Ascending aorta (tissue), 2 donors: ENCODE measurements at regions not wholly inside any gene's neighbourhood (a gene's known extent, or its start where the extent isn't known, plus 50 kb on each side); places are given as distances from the start of the nearest gene placed in this dataset.

Source experiments
- DNase-seq, 2 donors: peaks; one replicate each; pipeline ENCODE4 v3.0.0-alpha.2; 2019; ENCODE audit warnings: low spot score in 2 of 2
- H3K27ac ChIP-seq, 2 donors: fragments of 200-600 bp; sonication (generic); one replicate each; pipeline ENCODE4 v1.5.1; 2016 to 2017; ENCODE audit warnings: mild to moderate bottlenecking in 1 of 2
- H3K27me3 ChIP-seq: fragments of 200-600 bp; sonication (generic); one replicate; pipeline ENCODE4 v1.5.1; 2017
- H3K36me3 ChIP-seq, 2 donors: fragments of 200-600 bp; sonication (generic); one replicate each; pipeline ENCODE4 v1.5.1; 2016
- H3K4me1 ChIP-seq, 2 donors: fragments of 200-600 bp; sonication (generic); one replicate each; pipeline ENCODE4 v1.5.1; 2016 to 2017; ENCODE audit warnings: mild to moderate bottlenecking in 1 of 2
- H3K4me3 ChIP-seq, 2 donors: fragments of 200-600 bp; sonication (generic); one replicate each; pipeline ENCODE4 v1.5.1; 2016 to 2017; ENCODE audit warnings: mild to moderate bottlenecking in 1 of 2
- H3K9me3 ChIP-seq, 2 donors: fragments of 200-600 bp; sonication (generic); one replicate each; pipeline ENCODE4 v1.5.1; 2016
- intact Hi-C: fragments of 100-400 bp; cut with DNase I; formaldehyde crosslinking; loops from one replicate; pipeline ENCODE4 v1.15.1; 2023
- TF ChIP-seq, protein P1 (sequence below), 3 experiments: fragments of 200-600 bp in 2 of 3; fragments of 450-650 bp in 1 of 3; sonication (generic) in 2 of 3; IDR thresholded peaks; one replicate each; pipeline ENCODE4 v1.5.1; 2016 to 2019; ENCODE audit warnings: antibody characterized with exemption in 3 of 3, mild to moderate bottlenecking in 1 of 3, moderate library complexity in 1 of 3

DNA sequence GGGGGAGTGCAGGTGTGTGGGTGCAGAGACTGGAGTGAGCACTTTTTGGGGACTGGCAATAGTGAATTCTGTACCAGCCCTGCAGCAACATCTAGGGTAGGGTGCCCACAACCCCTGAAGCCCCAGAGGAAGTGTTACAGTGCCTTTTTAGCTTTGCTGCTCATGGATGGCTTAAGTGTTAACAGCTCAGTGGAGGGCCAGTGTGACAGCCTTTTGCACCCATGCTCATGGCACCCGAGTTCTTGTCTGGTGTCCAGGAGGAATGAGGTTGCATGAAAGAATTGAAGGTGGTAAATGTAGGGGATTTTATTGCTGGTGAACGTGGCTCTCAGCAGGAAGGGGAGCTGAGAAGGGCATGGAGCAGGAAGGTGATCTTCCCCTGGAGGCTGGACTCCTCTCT, 107.3 kb downstream of the MRPL36 start:
- no peaks in the 10 kb centered on the region for H3K9me3 ChIP-seq
- no peaks in the 10 kb centered on the region for H3K4me1 ChIP-seq
- intact Hi-C loops, result no loop called here
- TF ChIP-seq, protein P1, sequence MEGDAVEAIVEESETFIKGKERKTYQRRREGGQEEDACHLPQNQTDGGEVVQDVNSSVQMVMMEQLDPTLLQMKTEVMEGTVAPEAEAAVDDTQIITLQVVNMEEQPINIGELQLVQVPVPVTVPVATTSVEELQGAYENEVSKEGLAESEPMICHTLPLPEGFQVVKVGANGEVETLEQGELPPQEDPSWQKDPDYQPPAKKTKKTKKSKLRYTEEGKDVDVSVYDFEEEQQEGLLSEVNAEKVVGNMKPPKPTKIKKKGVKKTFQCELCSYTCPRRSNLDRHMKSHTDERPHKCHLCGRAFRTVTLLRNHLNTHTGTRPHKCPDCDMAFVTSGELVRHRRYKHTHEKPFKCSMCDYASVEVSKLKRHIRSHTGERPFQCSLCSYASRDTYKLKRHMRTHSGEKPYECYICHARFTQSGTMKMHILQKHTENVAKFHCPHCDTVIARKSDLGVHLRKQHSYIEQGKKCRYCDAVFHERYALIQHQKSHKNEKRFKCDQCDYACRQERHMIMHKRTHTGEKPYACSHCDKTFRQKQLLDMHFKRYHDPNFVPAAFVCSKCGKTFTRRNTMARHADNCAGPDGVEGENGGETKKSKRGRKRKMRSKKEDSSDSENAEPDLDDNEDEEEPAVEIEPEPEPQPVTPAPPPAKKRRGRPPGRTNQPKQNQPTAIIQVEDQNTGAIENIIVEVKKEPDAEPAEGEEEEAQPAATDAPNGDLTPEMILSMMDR (IDR thresholded peaks at IDR 0.05), result no peak
- no peaks in the 10 kb centered on the region for H3K27me3 ChIP-seq
- no peak for DNase-seq
- H3K4me3 ChIP-seq, result no peak overlapping the region
- no peak overlapping the region for H3K27ac ChIP-seq
- no peaks in the 10 kb centered on the region for H3K36me3 ChIP-seq

DNA sequence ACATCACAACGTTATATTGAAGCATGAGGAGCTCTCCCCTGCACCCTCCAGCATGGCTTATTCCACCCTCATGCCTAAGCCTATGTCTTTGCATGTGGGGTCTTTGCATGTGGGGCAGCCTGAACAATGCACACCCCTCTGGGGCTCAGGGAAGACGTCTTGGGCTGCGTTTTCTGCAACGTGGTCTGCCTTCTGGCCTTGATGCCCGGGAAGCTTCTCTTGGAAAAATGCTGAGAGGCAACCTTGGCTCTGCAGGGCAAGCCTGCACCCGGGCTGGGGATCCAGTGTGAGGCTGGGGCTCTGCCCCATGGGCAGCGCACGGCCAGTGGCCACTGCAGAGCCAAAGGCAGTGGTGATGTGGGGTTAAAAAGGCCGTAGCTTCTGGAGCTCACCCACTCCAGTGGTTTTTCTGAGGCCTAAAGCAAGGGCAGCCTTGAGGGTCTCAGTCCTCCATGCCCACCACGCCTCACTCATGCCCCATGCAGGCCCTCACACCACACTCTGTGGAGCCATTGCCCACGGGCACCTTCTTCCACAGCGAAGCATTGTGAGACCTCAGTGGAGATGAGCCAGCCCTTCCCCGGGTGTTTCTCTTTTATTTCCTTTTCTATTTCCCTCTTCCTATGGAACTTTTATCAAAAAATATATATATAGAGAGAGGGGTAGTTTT, 112.2 kb downstream of the MRPL36 start:
- Histone ChIP-seq H3K27me3 (no peaks in the 10 kb centered on the region), H3K4me1 (no peaks in the 10 kb centered on the region), H3K36me3 (no peaks in the 10 kb centered on the region), H3K4me3 (no peak overlapping the region), H3K9me3 (no peaks in the 10 kb centered on the region), H3K27ac (no peak overlapping the region)
- intact Hi-C loops, result no loop called here
- no peak for DNase-seq
- TF ChIP-seq, protein P1 (IDR thresholded peaks at IDR 0.05), result no peak

DNA sequence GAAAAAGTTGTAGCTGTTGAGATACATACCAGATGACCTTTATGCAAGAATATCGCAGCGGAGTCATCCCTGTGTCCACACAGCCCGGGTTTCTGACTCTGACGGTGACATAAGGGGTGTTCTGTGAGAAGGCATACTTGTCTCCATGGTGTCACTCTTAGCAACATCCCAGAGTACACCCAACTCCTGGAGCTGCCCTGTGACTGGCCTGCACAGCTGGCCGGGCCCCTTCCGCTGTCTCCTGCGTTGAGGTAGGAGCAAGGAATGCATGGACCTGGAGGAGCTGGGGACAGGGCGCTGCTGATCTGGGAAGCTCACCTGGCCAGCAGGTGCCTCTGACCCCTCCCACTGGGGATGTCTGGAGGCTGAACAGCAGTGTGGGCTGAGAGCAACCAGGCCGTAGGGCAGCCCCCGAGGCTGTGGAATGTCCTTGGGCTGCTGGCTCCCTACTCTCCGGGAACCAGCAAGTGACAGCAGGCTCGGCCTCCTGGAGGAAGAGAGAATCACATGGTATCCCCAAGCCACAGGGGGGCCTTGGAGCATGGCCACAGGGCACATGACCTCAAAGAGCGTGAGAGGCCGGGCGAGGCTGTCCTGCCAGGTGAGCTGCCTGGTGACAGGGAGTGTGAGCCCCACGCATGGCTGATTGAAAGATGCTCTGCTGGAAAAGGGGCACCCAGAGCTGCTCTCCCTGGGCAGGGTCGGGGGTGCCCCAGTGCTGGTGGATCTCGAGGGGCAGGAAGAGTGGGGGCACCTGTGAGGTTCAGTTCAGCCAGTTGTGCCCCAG, 113.4 kb downstream of the MRPL36 start:
- TF ChIP-seq, protein P1 (IDR thresholded peaks at IDR 0.05), result no peak
- Histone ChIP-seq H3K27me3 (no peaks in the 10 kb centered on the region), H3K36me3 (no peaks in the 10 kb centered on the region), H3K9me3 (no peaks in the 10 kb centered on the region), H3K27ac (no peak overlapping the region), H3K4me1 (no peaks in the 10 kb centered on the region), H3K4me3 (no peak overlapping the region)
- intact Hi-C loops, result no loop called here
- no peak for DNase-seq

DNA sequence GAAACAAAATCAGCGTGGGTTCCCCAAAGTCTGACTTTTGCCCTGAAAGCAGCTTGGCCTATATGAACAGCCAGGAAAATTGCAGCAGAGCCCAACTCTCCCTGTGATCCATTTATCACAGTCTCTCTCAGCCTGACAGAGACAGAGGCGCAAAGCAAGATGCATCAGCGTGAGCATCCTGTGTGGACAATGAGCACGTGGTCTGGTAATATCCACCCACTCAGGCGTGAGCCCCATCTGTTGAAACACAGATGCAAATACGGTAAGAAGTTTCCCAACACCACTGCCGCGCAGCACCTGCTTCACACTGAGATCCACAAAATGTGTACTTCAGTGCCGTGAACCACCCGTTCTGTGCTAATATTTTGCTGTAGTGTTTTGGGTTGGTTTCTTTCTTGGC, 114.6 kb downstream of the MRPL36 start:
- Histone ChIP-seq H3K4me1 (no peaks in the 10 kb centered on the region), H3K4me3 (no peak overlapping the region), H3K27me3 (no peaks in the 10 kb centered on the region), H3K36me3 (no peaks in the 10 kb centered on the region), H3K27ac (no peak overlapping the region), H3K9me3 (no peaks in the 10 kb centered on the region)
- TF ChIP-seq, protein P1 (IDR thresholded peaks at IDR 0.05), result no peak
- intact Hi-C loops, result no loop called here
- DNase-seq, result no peak

DNA sequence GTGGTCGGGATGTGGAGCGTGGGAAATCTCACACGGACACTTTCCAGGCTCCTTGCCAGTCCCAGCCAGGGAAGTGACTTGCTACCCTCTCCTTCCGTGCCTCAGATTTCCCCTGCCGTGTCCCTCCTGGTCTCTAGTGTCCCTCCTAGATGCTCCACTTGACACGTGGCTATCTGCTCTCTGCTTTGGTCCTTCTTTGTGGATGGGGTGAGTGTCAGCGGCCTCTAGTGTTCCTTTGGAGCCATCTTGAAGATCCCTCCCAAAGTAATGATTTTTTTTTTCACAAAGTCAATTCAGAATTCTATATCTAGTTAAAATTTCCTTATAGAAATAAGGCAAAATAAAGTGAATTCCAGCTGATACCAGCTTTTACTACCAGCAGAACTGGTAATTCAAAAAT, 117.7 kb downstream of the MRPL36 start:
- TF ChIP-seq, protein P1 (IDR thresholded peaks at IDR 0.05), result no peak
- H3K27ac ChIP-seq, result no peak overlapping the region
- H3K36me3 ChIP-seq, result no peaks in the 10 kb centered on the region

More for the DNA sequence above, 117.7 kb downstream of the MRPL36 start:
- no peaks in the 10 kb centered on the region for H3K4me1 ChIP-seq
- no peak overlapping the region for H3K4me3 ChIP-seq
- H3K27me3 ChIP-seq, result no peaks in the 10 kb centered on the region
- H3K9me3 ChIP-seq, result peaks cover 0 to 10% of the 10 kb centered on the region in 2 donors
- intact Hi-C loops, result no loop called here
- no peak for DNase-seq
